Kidney (tissue), 13 donors: ENCODE measurements at regions not wholly inside any gene's neighbourhood (a gene's known extent, or its start where the extent isn't known, plus 50 kb on each side); places are given as distances from the start of the nearest gene placed in this dataset.

Source experiments
- DNase-seq, 5 donors: peaks; one replicate each; pipeline ENCODE4 v3.0.0-alpha.2; 2013 to 2020
- FAIRE-seq: peaks from 2 replicates; lab custom pipeline; 2012; peaks lifted over from hg19 to GRCh38; lab: Jason Lieb, UNC
- H3K27ac ChIP-seq, 2 donors: one replicate each; pipeline ENCODE4 v1.7.0; 2013; ENCODE audit warnings: low read depth in 2 of 2, low read length in 2 of 2, inconsistent platforms in 1 of 2
- H3K27me3 ChIP-seq: one replicate; pipeline ENCODE4 v1.7.1; 2013; ENCODE audit warnings: low read length, inconsistent platforms; ENCODE audit not compliant: control insufficient read depth, insufficient read depth
- H3K36me3 ChIP-seq, 3 donors: one replicate each; pipeline versions ENCODE4 v1.7.0 to v1.7.1; 2013; ENCODE audit warnings: low read length in 3 of 3, control low read depth in 1 of 3, inconsistent platforms in 1 of 3; ENCODE audit not compliant: insufficient read depth in 3 of 3, control insufficient read depth in 2 of 3
- H3K4me1 ChIP-seq, 3 donors: one replicate each; pipeline versions ENCODE4 v1.7.0 to v1.7.1; 2013; ENCODE audit warnings: low read length in 3 of 3, inconsistent platforms in 1 of 3, low read depth in 1 of 3; ENCODE audit not compliant: control insufficient read depth in 2 of 3, insufficient read depth in 2 of 3
- H3K4me3 ChIP-seq, 3 donors: one replicate each; pipeline versions ENCODE4 v1.7.0 to v1.8.1; 2013; ENCODE audit warnings: low read length in 3 of 3, control low read depth in 1 of 3, inconsistent platforms in 1 of 3
- H3K9ac ChIP-seq, 3 donors: one replicate each; pipeline versions ENCODE4 v1.7.0 to v1.7.1; 2013; ENCODE audit warnings: low read length in 3 of 3, control low read depth in 1 of 3, inconsistent platforms in 1 of 3
- H3K9me3 ChIP-seq, 3 donors: one replicate each; pipeline versions ENCODE4 v1.7.0 to v1.7.1; 2013; ENCODE audit warnings: low read length in 3 of 3, control low read depth in 1 of 3, inconsistent platforms in 1 of 3; ENCODE audit not compliant: control insufficient read depth in 2 of 3, insufficient read depth in 1 of 3
- CTCF ChIP-seq: IDR thresholded peaks from 3 replicates; pipeline ENCODE4 v1.5.1; 2012; ENCODE audit warnings: mild to moderate bottlenecking, moderate library complexity, borderline replicate concordance; ENCODE audit not compliant: insufficient read depth; ENCODE audit errors: extremely low read depth
- intact Hi-C: fragments of 100-400 bp; cut with DNase I; formaldehyde crosslinking; loops from one replicate; pipeline ENCODE4 v1.11.1; 2022
- donor health status: control.
- donor health status: control.
- donor health status: control.
- donor health status: control.
- donor health status: control.
- donor health status: DM: yes; HTN: yes; CAD: no.
- donor health status: Normal renal cell carcinoma (clear cell type).

DNA sequence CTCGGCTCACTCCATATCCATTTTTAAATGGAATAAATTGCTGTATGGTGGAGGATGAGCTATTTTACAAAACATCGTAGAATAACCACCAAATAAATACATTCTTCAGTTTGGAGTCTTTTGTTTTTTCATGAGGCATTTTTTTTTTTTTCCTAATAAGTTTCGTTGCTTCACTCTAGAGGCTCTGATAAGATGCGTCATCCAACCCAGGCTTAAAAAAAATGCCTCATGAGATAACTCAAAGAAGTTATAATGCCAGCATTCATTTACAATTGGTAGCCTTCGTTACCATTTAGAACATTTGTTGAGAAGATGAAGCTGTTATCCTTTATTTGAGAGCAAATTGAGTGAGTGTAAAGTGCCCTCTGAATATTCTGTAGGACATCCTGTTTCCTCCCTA lies 172.2 kb upstream of the CENPE start:
- Histone ChIP-seq H3K9me3 (no peaks in the 10 kb centered on the region), H3K27me3 (no peaks in the 10 kb centered on the region), H3K27ac (no peak overlapping the region), H3K4me1 (no peaks in the 10 kb centered on the region), H3K36me3 (no peaks in the 10 kb centered on the region), H3K9ac (no peak overlapping the region), H3K4me3 (no peak overlapping the region)
- no peak for DNase-seq
- TF ChIP-seq CTCF: no peak
- intact Hi-C loops: no loop called here
- no peak for FAIRE-seq

GRCh38 chr4:103365285-103365684 lies 167.1 kb upstream of the CENPE start:
- FAIRE-seq: no peak
- Histone ChIP-seq H3K27me3 (no peaks in the 10 kb centered on the region), H3K4me1 (no peaks in the 10 kb centered on the region), H3K36me3 (no peaks in the 10 kb centered on the region), H3K4me3 (no peak overlapping the region), H3K9ac (no peak overlapping the region), H3K9me3 (peaks cover 0 to 1% (median 0%) of the 10 kb centered on the region in 3 donors), H3K27ac (no peak overlapping the region)
- intact Hi-C loops: no loop called here
- TF ChIP-seq CTCF: no peak
- no peak for DNase-seq

GRCh38 chr4:103364083-103364482 lies 165.9 kb upstream of the CENPE start:
- Histone ChIP-seq H3K27ac (no peak overlapping the region), H3K4me1 (no peaks in the 10 kb centered on the region), H3K9me3 (peaks cover 0 to 4% (median 0%) of the 10 kb centered on the region in 3 donors), H3K36me3 (no peaks in the 10 kb centered on the region), H3K27me3 (no peaks in the 10 kb centered on the region), H3K4me3 (no peak overlapping the region), H3K9ac (no peak overlapping the region)
- intact Hi-C loops: no loop called here
- FAIRE-seq (no peak), DNase-seq (no peak)
- TF ChIP-seq CTCF: no peak

GRCh38 chr4:103361926-103362325 lies 163.8 kb upstream of the CENPE start:
- H3K27me3 ChIP-seq: no peaks in the 10 kb centered on the region
- no peak for DNase-seq
- no peak overlapping the region for H3K9ac ChIP-seq
- no peak for FAIRE-seq
- H3K36me3 ChIP-seq: no peaks in the 10 kb centered on the region
- no peaks in the 10 kb centered on the region for H3K4me1 ChIP-seq
- intact Hi-C loops: no loop called here
- no peak for TF ChIP-seq CTCF
- H3K4me3 ChIP-seq: no peak overlapping the region
- H3K9me3 ChIP-seq: peaks cover 0 to 7% (median 0%) of the 10 kb centered on the region in 3 donors
- H3K27ac ChIP-seq: no peak overlapping the region
